ENCODE measurements at regions not wholly inside any gene's neighbourhood (a gene's known extent, or its start where the extent isn't known, plus 50 kb on each side); places are given as distances from the start of the nearest gene placed in this dataset.

GRCh38 chr6:120992257-120992656, 342.0 kb downstream of the TBC1D32 start:
- H3K4me3 ChIP-seq (ENCODE audit: low read depth, low read length), result no peak overlapping the region
- DNase-seq (ENCODE audit: low read depth), result no peak
- TF ChIP-seq, protein P1, sequence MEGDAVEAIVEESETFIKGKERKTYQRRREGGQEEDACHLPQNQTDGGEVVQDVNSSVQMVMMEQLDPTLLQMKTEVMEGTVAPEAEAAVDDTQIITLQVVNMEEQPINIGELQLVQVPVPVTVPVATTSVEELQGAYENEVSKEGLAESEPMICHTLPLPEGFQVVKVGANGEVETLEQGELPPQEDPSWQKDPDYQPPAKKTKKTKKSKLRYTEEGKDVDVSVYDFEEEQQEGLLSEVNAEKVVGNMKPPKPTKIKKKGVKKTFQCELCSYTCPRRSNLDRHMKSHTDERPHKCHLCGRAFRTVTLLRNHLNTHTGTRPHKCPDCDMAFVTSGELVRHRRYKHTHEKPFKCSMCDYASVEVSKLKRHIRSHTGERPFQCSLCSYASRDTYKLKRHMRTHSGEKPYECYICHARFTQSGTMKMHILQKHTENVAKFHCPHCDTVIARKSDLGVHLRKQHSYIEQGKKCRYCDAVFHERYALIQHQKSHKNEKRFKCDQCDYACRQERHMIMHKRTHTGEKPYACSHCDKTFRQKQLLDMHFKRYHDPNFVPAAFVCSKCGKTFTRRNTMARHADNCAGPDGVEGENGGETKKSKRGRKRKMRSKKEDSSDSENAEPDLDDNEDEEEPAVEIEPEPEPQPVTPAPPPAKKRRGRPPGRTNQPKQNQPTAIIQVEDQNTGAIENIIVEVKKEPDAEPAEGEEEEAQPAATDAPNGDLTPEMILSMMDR (IDR thresholded peaks at IDR 0.05; ENCODE audit: insufficient read depth, low read depth, low read length, missing control alignments), result no peak

GRCh38 chr6:120990866-120991265, 343.4 kb downstream of the TBC1D32 start:
- TF ChIP-seq, protein P1 (IDR thresholded peaks at IDR 0.05; ENCODE audit: insufficient read depth, low read depth, low read length, missing control alignments), result no peak
- no peak for DNase-seq (ENCODE audit: low read depth)
- no peak overlapping the region for H3K4me3 ChIP-seq (ENCODE audit: low read depth, low read length)

- TF ChIP-seq, protein P1 (IDR thresholded peaks at IDR 0.05; ENCODE audit: insufficient read depth, low read depth, low read length, missing control alignments), result no peak
- H3K4me3 ChIP-seq (ENCODE audit: low read depth, low read length), result no peak overlapping the region
- no peak for DNase-seq (ENCODE audit: low read depth)
Measured at GRCh38 chr6:120981835-120982234, 352.4 kb downstream of the TBC1D32 start.

DNA sequence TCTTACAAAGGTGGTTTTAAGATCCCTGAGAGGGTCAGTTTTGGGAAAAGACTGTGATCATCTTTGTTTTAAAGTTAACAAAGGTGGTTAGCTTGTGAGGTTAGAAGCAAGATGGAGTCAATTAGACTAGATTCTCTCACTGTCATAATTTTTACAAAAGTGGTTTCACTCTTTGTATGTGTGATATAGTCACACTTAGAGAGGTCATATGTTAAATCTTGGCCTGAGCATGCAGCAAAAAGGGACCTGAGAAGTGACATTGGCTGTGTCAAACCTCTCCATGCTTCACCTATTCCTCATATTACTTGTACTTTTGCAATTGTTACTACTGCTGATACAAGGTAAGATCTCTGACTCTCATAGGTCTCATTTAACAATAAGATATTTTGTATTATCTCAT, 368.0 kb downstream of the TBC1D32 start:
- TF ChIP-seq, protein P1 (IDR thresholded peaks at IDR 0.05; ENCODE audit: insufficient read depth, low read depth, low read length, missing control alignments), result no peak
- DNase-seq (ENCODE audit: low read depth), result no peak
- H3K4me3 ChIP-seq (ENCODE audit: low read depth, low read length), result no peak overlapping the region

DNA sequence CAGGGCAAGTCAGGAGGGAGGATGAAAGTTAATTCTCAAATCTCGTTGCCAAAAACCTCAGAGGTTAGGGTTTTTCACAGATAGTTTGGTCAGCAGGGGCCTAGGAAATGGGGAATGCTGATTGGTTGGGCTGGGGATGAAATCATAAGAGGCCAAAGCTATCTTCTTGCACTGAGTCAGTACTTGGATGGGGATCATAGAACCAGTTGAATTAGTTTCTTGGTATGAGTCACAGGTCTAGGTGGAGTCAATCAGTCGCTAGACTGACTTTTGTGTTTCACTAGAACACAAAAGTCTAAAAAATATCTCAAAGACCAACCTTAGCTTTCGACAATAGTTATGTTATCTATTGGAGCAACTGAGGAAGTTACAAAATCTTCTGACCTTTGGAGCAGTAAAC, 368.5 kb downstream of the TBC1D32 start:
- TF ChIP-seq, protein P1 (IDR thresholded peaks at IDR 0.05; ENCODE audit: insufficient read depth, low read depth, low read length, missing control alignments), result no peak
- no peak overlapping the region for H3K4me3 ChIP-seq (ENCODE audit: low read depth, low read length)
- peak; percentile 10 for DNase-seq (ENCODE audit: low read depth)

- TF ChIP-seq, protein P1 (IDR thresholded peaks at IDR 0.05; ENCODE audit: insufficient read depth, low read depth, low read length, missing control alignments), result no peak
- DNase-seq (ENCODE audit: low read depth), result no peak
- no peak overlapping the region for H3K4me3 ChIP-seq (ENCODE audit: low read depth, low read length)
Measured at GRCh38 chr6:120960761-120961160, 373.5 kb downstream of the TBC1D32 start.

- DNase-seq (ENCODE audit: low read depth), result no peak
- no peak overlapping the region for H3K4me3 ChIP-seq (ENCODE audit: low read depth, low read length)
- TF ChIP-seq, protein P1 (IDR thresholded peaks at IDR 0.05; ENCODE audit: insufficient read depth, low read depth, low read length, missing control alignments), result no peak
Measured at GRCh38 chr6:120954111-120954510, 380.2 kb downstream of the TBC1D32 start.

All from GM12865 (cell line).